Occipital lobe (tissue), 1 donor: ENCODE measurements at regions not wholly inside any gene's neighbourhood (a gene's known extent, or its start where the extent isn't known, plus 50 kb on each side); places are given as distances from the start of the nearest gene placed in this dataset. TPM values are rescaled to one million over a fixed set of nuclear protein-coding genes. Genes with fewer than 3 reads are reported as not detected.

Source experiments
- small RNA-seq: library from RNA; depleted of rRNA; stranded (forward); fragments of <200 nt; gene quantifications from one replicate; pipeline ENCODE3, GENCODE V24; 2014

Small RNA genes lying in the stretch of these regions (small RNA-seq; reads per million reads assigned to genes)
- gene UQCRHP3, result not detected
